ENCODE measurements at regions not wholly inside any gene's neighbourhood (a gene's known extent, or its start where the extent isn't known, plus 50 kb on each side); places are given as distances from the start of the nearest gene placed in this dataset.

DNA sequence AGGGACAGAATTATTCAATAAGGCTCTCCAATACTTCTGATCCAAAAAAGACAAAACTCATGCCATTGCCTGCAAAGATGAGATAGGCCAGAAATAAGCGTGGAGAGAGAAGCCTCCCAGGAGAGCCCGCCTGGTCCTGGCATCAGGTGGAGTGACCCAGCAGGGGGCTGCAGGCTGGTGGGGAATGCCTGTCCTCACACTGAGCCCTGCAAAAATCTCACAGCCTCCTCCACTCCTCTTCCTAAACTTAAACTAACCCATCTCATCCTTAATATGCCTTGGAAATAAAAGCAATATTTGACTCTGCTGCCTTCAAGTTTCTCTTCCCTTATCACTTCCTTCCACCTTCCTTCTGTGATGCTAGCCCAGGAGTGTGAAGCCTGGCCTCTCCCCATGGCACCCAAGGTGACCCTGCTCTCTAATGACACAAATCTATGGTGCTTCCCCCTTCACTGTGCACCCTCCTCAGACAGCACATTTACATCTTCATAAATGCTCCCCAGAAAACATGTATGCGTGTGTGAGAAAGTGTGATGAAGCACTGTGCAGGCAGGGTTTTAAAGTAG lies 218.4 kb downstream of the ANAPC1 start:
- Histone ChIP-seq H3F3A (ENCODE audit: insufficient read depth) (peaks cover 30% of the 10 kb centered on the region), H3K4me2 (ENCODE audit: unreplicated experiment) (no peak overlapping the region), H3K9ac (no peak overlapping the region), H3K4me1 (ENCODE audit: insufficient read depth) (peaks cover 25% of the 10 kb centered on the region), H4K20me1 (ENCODE audit: insufficient read depth) (no peaks in the 10 kb centered on the region), H3K4me3 (no peak overlapping the region), H3K27me3 (replicated peaks; ENCODE audit: insufficient read depth) (no peaks in the 10 kb centered on the region), H2AFZ (no peak overlapping the region), H3K79me2 (ENCODE audit: insufficient read depth) (no peaks in the 10 kb centered on the region), H3K27ac (no peak overlapping the region), H3K9me2 (ENCODE audit: insufficient read depth) (no peaks in the 10 kb centered on the region), H3K9me3 (ENCODE audit: low read depth) (no peaks in the 10 kb centered on the region), H3K36me3 (ENCODE audit: low read depth) (no peaks in the 10 kb centered on the region)
- TF ChIP-seq EZH2 (IDR thresholded peaks at IDR 0.05; ENCODE audit: insufficient read depth, poor library complexity, severe bottlenecking) = no peak
- TF ChIP-seq EZH2phosphoT487 (IDR thresholded peaks at IDR 0.05; ENCODE audit: insufficient read depth, low read depth) = no peak
- DNase-seq = no peak
- WGBS, 2 experiments (ENCODE audit: low coverage in 1 of 2, low lambda C conversion rate in 2 of 2, missing lambda C conversion rate in 2 of 2) = 95 to 100% methylated on average over 3 of the region's 3 CpGs
- in situ Hi-C loops (cut with MboI) = loop anchor here (25.0 kb wide), 1 partner anchor 178 kb away; no protein-coding TSS in a partner anchor

DNA sequence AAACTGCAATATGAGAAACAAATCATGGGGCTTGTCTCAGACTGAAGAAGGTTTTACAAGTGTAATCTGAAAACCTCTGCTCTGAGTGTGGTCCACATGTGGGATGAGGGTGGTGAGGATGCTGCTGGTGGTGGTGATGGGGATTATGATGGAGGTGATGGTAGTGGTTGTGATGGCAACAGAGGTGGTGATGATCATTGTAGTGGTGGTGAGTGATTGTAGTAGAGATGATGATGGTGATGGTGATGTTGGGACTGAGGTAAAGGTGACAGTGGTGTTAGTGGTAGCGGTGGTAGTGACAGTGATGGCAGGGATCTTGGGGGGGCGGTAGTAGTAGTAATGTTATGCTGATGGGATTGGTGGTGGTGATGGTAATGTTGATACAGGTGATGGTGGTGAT lies 217.8 kb downstream of the ANAPC1 start:
- Histone ChIP-seq H4K20me1 (ENCODE audit: insufficient read depth) (no peaks in the 10 kb centered on the region), H3K4me2 (ENCODE audit: unreplicated experiment) (no peak overlapping the region), H2AFZ (no peak overlapping the region), H3K9me3 (ENCODE audit: low read depth) (no peaks in the 10 kb centered on the region), H3K36me3 (ENCODE audit: low read depth) (no peaks in the 10 kb centered on the region), H3K27ac (no peak overlapping the region), H3K9me2 (ENCODE audit: insufficient read depth) (no peaks in the 10 kb centered on the region), H3K4me1 (ENCODE audit: insufficient read depth) (peaks cover 23% of the 10 kb centered on the region), H3K79me2 (ENCODE audit: insufficient read depth) (no peaks in the 10 kb centered on the region), H3K9ac (no peak overlapping the region), H3K27me3 (replicated peaks; ENCODE audit: insufficient read depth) (no peaks in the 10 kb centered on the region), H3F3A (ENCODE audit: insufficient read depth) (peaks cover 24% of the 10 kb centered on the region), H3K4me3 (no peak overlapping the region)
- TF ChIP-seq EZH2 (IDR thresholded peaks at IDR 0.05; ENCODE audit: insufficient read depth, poor library complexity, severe bottlenecking) (no peak), EZH2phosphoT487 (IDR thresholded peaks at IDR 0.05; ENCODE audit: insufficient read depth, low read depth) (no peak)
- in situ Hi-C loops (cut with MboI) = loop anchor here (25.0 kb wide), 1 partner anchor 179 kb away; no protein-coding TSS in a partner anchor
- no peak for DNase-seq
- WGBS, 2 experiments (ENCODE audit: low coverage in 1 of 2, low lambda C conversion rate in 2 of 2, missing lambda C conversion rate in 2 of 2) = 96 to 100% methylated on average over 2 of the region's 2 CpGs

DNA sequence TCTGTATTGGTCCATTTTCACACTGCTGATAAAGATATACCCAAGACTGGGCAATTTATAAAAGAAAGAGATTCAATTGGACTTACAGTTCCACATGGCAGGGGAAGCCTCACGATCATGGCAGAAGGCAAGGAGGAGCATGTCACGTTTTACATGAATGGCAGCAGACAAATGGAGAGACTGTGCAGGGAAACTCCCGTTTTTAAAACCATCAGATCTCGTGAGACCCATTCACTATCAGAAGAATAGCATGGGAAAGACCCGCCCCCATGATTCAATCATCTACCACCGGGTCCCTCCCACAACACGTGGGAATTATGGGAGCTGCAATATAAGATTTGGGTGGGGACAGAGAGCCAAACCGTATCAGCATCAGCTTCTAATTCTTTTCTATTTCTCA lies 217.0 kb downstream of the ANAPC1 start:
- in situ Hi-C loops (cut with MboI) = loop anchor here (25.0 kb wide), 1 partner anchor 180 kb away; no protein-coding TSS in a partner anchor
- no peak overlapping the region for H3K9ac ChIP-seq

DNA sequence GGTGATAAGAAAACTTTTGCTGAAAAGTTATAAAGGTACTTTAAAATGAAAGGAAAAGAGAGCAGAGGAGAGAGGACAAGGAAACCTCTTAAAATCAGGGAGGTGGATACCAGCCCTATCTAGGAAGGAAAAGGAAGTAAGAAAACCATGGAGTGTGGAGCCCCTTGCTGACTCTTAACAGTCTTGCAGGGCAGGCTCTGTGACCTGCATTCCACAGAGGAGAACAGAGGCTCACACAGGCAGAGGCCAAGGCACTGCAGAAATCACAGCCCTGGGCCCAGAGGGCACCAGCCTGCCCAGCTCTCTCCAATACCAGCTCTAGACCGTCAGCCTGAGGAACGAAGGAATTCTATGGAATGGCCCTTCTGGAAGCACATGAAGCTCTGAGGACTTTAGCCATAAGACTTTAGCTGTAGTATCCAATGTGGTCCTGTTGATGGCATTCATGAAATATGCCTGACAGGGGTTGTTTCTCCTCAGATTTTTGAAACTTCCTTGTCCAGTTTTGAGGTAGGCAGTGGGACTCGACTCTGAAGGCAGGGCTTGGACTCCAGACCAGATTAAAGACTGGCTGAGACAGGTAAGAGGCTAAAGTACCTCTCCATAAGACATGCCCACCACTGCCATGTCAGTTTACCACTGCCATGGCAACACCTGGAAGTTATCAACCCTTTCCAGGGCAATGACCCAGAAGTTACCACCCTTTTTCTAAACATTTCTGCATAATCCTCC lies 216.3 kb downstream of the ANAPC1 start:
- H3K79me2 ChIP-seq (ENCODE audit: insufficient read depth) = no peaks in the 10 kb centered on the region
- WGBS, 2 experiments (ENCODE audit: low coverage in 1 of 2, low lambda C conversion rate in 2 of 2, missing lambda C conversion rate in 2 of 2) = 59 to 67% methylated on average over 3 of the region's 3 CpGs
- H4K20me1 ChIP-seq (ENCODE audit: insufficient read depth) = no peaks in the 10 kb centered on the region
- no peak overlapping the region for H3K4me3 ChIP-seq
- 0 out of 2 replicates have a peak overlapping the region, but pooled peaks have one; percentile 28 for H2AFZ ChIP-seq
- no peaks in the 10 kb centered on the region for H3K27me3 ChIP-seq (replicated peaks; ENCODE audit: insufficient read depth)
- no peaks in the 10 kb centered on the region for H3K36me3 ChIP-seq (ENCODE audit: low read depth)
- H3K9me2 ChIP-seq (ENCODE audit: insufficient read depth) = no peaks in the 10 kb centered on the region
- peaks cover 11% of the 10 kb centered on the region for H3F3A ChIP-seq (ENCODE audit: insufficient read depth)
- TF ChIP-seq EZH2 (IDR thresholded peaks at IDR 0.05; ENCODE audit: insufficient read depth, poor library complexity, severe bottlenecking) (no peak), EZH2phosphoT487 (IDR thresholded peaks at IDR 0.05; ENCODE audit: insufficient read depth, low read depth) (no peak)
- no peaks in the 10 kb centered on the region for H3K9me3 ChIP-seq (ENCODE audit: low read depth)
- no peak overlapping the region for H3K9ac ChIP-seq
- in situ Hi-C loops (cut with MboI) = loop anchor here (25.0 kb wide), 1 partner anchor 180 kb away; no protein-coding TSS in a partner anchor
- H3K27ac ChIP-seq = no peak overlapping the region
- no peak overlapping the region for H3K4me2 ChIP-seq (ENCODE audit: unreplicated experiment)
- peak; percentile 86 for DNase-seq
- peaks cover 8% of the 10 kb centered on the region for H3K4me1 ChIP-seq (ENCODE audit: insufficient read depth)

More for the DNA sequence above, 217.0 kb downstream of the ANAPC1 start:
- Histone ChIP-seq H4K20me1 (ENCODE audit: insufficient read depth) (no peaks in the 10 kb centered on the region), H3K9me2 (ENCODE audit: insufficient read depth) (no peaks in the 10 kb centered on the region), H3K79me2 (ENCODE audit: insufficient read depth) (no peaks in the 10 kb centered on the region), H2AFZ (0 out of 2 replicates have a peak overlapping the region, but pooled peaks have one; percentile 28), H3F3A (ENCODE audit: insufficient read depth) (peaks cover 18% of the 10 kb centered on the region), H3K4me3 (no peak overlapping the region), H3K27me3 (replicated peaks; ENCODE audit: insufficient read depth) (no peaks in the 10 kb centered on the region), H3K36me3 (ENCODE audit: low read depth) (no peaks in the 10 kb centered on the region), H3K4me2 (ENCODE audit: unreplicated experiment) (no peak overlapping the region), H3K4me1 (ENCODE audit: insufficient read depth) (peaks cover 15% of the 10 kb centered on the region), H3K27ac (no peak overlapping the region), H3K9me3 (ENCODE audit: low read depth) (no peaks in the 10 kb centered on the region)
- no peak for DNase-seq
- no peak for TF ChIP-seq EZH2phosphoT487 (IDR thresholded peaks at IDR 0.05; ENCODE audit: insufficient read depth, low read depth)
- TF ChIP-seq EZH2 (IDR thresholded peaks at IDR 0.05; ENCODE audit: insufficient read depth, poor library complexity, severe bottlenecking) = no peak
- 84 to 89% methylated on average over 8 of the region's 8 CpGs for WGBS, 2 experiments (ENCODE audit: low coverage in 1 of 2, low lambda C conversion rate in 2 of 2, missing lambda C conversion rate in 2 of 2)

Data from GM23248 (cell line).